ENCODE measurements at regions not wholly inside any gene's neighbourhood (a gene's known extent, or its start where the extent isn't known, plus 50 kb on each side); places are given as distances from the start of the nearest gene placed in this dataset.

DNA sequence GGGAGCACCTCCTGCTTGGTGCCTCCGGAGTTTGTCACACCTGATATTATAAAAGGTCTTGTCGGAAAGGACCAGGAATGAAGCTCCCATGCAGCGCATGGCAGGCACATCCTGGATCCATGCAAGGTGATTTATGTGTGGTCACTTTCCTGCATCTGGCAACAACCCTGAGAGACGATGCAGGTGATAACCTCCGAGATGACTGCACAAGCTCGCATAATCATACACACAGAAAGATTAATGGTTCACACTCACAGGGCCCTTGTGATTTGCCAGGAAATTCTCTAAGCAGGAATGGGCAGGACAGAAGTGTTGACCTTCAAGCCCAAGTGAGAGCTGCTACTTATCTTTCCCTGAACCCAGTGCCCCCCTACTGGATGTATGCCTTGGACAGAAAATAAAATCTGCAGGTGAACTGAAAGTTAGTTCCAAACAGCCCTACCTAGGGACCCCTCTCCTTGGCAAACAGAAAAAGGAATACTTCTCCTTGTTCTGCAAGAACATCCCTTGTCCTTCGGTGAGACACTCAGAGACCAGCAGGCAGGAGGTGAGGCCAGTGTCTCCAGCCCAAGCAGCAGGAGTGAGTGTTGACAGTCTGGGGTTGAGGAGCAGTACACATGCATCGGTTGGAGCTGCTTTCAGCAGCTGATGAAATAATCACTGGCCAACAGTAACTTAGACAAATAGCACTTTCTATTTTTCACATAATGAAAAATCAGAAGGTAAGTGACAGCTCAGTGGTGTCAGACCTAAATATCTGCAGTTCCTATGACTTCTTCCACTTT is 619.4 kb upstream of the B3GAT1 start:
- TF ChIP-seq, protein P1, sequence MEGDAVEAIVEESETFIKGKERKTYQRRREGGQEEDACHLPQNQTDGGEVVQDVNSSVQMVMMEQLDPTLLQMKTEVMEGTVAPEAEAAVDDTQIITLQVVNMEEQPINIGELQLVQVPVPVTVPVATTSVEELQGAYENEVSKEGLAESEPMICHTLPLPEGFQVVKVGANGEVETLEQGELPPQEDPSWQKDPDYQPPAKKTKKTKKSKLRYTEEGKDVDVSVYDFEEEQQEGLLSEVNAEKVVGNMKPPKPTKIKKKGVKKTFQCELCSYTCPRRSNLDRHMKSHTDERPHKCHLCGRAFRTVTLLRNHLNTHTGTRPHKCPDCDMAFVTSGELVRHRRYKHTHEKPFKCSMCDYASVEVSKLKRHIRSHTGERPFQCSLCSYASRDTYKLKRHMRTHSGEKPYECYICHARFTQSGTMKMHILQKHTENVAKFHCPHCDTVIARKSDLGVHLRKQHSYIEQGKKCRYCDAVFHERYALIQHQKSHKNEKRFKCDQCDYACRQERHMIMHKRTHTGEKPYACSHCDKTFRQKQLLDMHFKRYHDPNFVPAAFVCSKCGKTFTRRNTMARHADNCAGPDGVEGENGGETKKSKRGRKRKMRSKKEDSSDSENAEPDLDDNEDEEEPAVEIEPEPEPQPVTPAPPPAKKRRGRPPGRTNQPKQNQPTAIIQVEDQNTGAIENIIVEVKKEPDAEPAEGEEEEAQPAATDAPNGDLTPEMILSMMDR (IDR thresholded peaks at IDR 0.05) = no peak
- intact Hi-C loops (cut with micrococcal nuclease) = no loop called here
- no peak for ATAC-seq (ENCODE audit: low read depth)
- Mint-ChIP-seq H3K9me3 (peaks cover 2% of the 10 kb centered on the region), H3K36me3 (ENCODE audit: low read depth) (no peaks in the 10 kb centered on the region), H3K27ac (no peak overlapping the region), H3K27me3 (no peaks in the 10 kb centered on the region), H3K4me1 (no peaks in the 10 kb centered on the region), H3K4me3 (no peak overlapping the region)
- CTCF ChIA-PET = no interaction called here
- no peak for DNase-seq
- POLR2A ChIA-PET = no interaction called here

- intact Hi-C loops (cut with micrococcal nuclease) = no loop called here
- Mint-ChIP-seq H3K9me3 (peaks cover 2% of the 10 kb centered on the region), H3K27ac (no peak overlapping the region), H3K4me1 (no peaks in the 10 kb centered on the region), H3K27me3 (no peaks in the 10 kb centered on the region), H3K4me3 (no peak overlapping the region), H3K36me3 (ENCODE audit: low read depth) (no peaks in the 10 kb centered on the region)
- ChIA-PET CTCF (no interaction called here), POLR2A (no interaction called here)
- DNase-seq = no peak
- ATAC-seq (ENCODE audit: low read depth) = no peak
- TF ChIP-seq, protein P1 (IDR thresholded peaks at IDR 0.05) = no peak
Measured at GRCh38 chr11:135027461-135027860, 615.4 kb upstream of the B3GAT1 start.

GRCh38 chr11:135023499-135023898 is 611.5 kb upstream of the B3GAT1 start:
- DNase-seq (no peak), ATAC-seq (ENCODE audit: low read depth) (no peak)
- Mint-ChIP-seq H3K27ac (no peak overlapping the region), H3K9me3 (peaks cover 2% of the 10 kb centered on the region), H3K4me3 (no peak overlapping the region), H3K36me3 (ENCODE audit: low read depth) (no peaks in the 10 kb centered on the region), H3K27me3 (peaks cover 4% of the 10 kb centered on the region), H3K4me1 (no peaks in the 10 kb centered on the region)
- TF ChIP-seq, protein P1 (IDR thresholded peaks at IDR 0.05) = no peak
- CTCF ChIA-PET = no interaction called here
- intact Hi-C loops (cut with micrococcal nuclease) = no loop called here
- POLR2A ChIA-PET = no interaction called here

- intact Hi-C loops (cut with micrococcal nuclease) = no loop called here
- no peak overlapping the region for H3K4me3 Mint-ChIP-seq
- POLR2A ChIA-PET = no interaction called here
- CTCF ChIA-PET = no interaction called here
- no peaks in the 10 kb centered on the region for H3K36me3 Mint-ChIP-seq (ENCODE audit: low read depth)
- no peak for DNase-seq
- ATAC-seq (ENCODE audit: low read depth) = no peak
- peaks cover under 1% of the 10 kb centered on the region for H3K9me3 Mint-ChIP-seq
- TF ChIP-seq, protein P1 (IDR thresholded peaks at IDR 0.05) = no peak
- H3K27ac Mint-ChIP-seq = no peak overlapping the region
- no peaks in the 10 kb centered on the region for H3K4me1 Mint-ChIP-seq
- peaks cover 4% of the 10 kb centered on the region for H3K27me3 Mint-ChIP-seq
Measured at GRCh38 chr11:135022454-135022853, 610.4 kb upstream of the B3GAT1 start.

- Mint-ChIP-seq H3K4me1 (no peaks in the 10 kb centered on the region), H3K36me3 (ENCODE audit: low read depth) (no peaks in the 10 kb centered on the region), H3K27me3 (peaks cover 4% of the 10 kb centered on the region), H3K4me3 (no peak overlapping the region), H3K9me3 (no peaks in the 10 kb centered on the region), H3K27ac (no peak overlapping the region)
- ChIA-PET POLR2A (no interaction called here), CTCF (no interaction called here)
- TF ChIP-seq, protein P1 (IDR thresholded peaks at IDR 0.05) = no peak
- ATAC-seq (ENCODE audit: low read depth) = no peak
- DNase-seq = no peak
- intact Hi-C loops (cut with micrococcal nuclease) = no loop called here
Measured at GRCh38 chr11:135019899-135020298, 607.9 kb upstream of the B3GAT1 start.
